Body of pancreas (tissue), 4 donors: ENCODE measurements at regions not wholly inside any gene's neighbourhood (a gene's known extent, or its start where the extent isn't known, plus 50 kb on each side); places are given as distances from the start of the nearest gene placed in this dataset.

Source experiments
- CTCF ChIP-seq, 7 experiments: fragments of 450-650 bp in 4 of 7; fragments of 200-600 bp in 3 of 7; sonication (generic) in 3 of 7; IDR thresholded peaks; one replicate each; pipeline ENCODE4 v1.5.1; 2016 to 2019; ENCODE audit warnings: antibody characterized with exemption in 7 of 7
- POLR2A ChIP-seq, 3 donors: fragments of 450-650 bp; IDR thresholded peaks; one replicate each; pipeline ENCODE4 v1.6.1; 2016; ENCODE audit warnings: antibody characterized with exemption in 3 of 3, mild to moderate bottlenecking in 2 of 3

GRCh38 chr2:151182396-151182795 lies 79.3 kb downstream of the RBM43 start:
- TF ChIP-seq CTCF (IDR thresholded peaks at IDR 0.05) (no peak), POLR2A (IDR thresholded peaks at IDR 0.05) (no peak)
